ENCODE measurements at regions not wholly inside any gene's neighbourhood (a gene's known extent, or its start where the extent isn't known, plus 50 kb on each side); places are given as distances from the start of the nearest gene placed in this dataset.

DNA sequence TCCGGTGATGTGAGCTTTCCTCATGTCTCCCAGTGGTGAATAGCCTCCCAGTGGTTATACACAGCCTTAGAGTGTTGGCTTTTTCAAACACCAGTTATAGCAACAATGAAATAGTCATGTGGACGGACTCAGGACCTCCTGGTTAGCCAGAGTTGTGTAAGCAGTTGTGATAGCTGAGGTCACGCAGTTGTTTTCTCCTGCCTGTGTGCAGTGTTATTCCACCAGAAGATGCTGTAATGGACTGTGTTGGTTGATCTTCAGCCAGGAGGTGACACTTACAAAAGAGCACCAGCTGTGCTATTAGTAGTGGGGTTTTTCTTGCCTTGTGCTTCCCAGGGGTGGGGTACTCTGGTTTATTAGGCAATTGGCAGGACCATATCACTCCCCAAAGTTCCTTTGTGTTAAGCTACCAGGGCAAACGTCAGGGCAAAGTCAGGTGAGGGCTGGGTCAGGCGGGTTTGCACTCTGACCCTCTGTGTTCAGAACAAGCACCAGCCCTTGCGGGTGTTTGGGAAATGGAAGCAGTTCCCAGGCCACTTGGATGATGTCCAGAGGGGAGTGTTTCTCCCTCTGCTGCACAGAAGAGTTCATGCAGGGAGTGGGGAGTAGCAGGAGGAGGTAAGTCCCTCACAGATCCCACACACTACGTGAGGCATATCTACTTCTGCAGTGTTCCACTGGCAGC is 252.6 kb downstream of the TMEM47 start:
- no peaks in the 10 kb centered on the region for H3K27me3 Mint-ChIP-seq (ENCODE audit: low read depth)
- DNase-seq (ENCODE audit: low spot score) (no peak), ATAC-seq (no peak)
- H3K4me1 Mint-ChIP-seq: no peaks in the 10 kb centered on the region
- H3K9me3 Mint-ChIP-seq: no peaks in the 10 kb centered on the region
- H3K4me3 Mint-ChIP-seq: no peak overlapping the region
- TF ChIP-seq, protein P1, sequence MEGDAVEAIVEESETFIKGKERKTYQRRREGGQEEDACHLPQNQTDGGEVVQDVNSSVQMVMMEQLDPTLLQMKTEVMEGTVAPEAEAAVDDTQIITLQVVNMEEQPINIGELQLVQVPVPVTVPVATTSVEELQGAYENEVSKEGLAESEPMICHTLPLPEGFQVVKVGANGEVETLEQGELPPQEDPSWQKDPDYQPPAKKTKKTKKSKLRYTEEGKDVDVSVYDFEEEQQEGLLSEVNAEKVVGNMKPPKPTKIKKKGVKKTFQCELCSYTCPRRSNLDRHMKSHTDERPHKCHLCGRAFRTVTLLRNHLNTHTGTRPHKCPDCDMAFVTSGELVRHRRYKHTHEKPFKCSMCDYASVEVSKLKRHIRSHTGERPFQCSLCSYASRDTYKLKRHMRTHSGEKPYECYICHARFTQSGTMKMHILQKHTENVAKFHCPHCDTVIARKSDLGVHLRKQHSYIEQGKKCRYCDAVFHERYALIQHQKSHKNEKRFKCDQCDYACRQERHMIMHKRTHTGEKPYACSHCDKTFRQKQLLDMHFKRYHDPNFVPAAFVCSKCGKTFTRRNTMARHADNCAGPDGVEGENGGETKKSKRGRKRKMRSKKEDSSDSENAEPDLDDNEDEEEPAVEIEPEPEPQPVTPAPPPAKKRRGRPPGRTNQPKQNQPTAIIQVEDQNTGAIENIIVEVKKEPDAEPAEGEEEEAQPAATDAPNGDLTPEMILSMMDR (IDR thresholded peaks at IDR 0.05): no peak
- no peak for TF ChIP-seq TP53 (CRISPR knock-in tag; IDR thresholded peaks at IDR 0.05)
- TF ChIP-seq, protein P2, sequence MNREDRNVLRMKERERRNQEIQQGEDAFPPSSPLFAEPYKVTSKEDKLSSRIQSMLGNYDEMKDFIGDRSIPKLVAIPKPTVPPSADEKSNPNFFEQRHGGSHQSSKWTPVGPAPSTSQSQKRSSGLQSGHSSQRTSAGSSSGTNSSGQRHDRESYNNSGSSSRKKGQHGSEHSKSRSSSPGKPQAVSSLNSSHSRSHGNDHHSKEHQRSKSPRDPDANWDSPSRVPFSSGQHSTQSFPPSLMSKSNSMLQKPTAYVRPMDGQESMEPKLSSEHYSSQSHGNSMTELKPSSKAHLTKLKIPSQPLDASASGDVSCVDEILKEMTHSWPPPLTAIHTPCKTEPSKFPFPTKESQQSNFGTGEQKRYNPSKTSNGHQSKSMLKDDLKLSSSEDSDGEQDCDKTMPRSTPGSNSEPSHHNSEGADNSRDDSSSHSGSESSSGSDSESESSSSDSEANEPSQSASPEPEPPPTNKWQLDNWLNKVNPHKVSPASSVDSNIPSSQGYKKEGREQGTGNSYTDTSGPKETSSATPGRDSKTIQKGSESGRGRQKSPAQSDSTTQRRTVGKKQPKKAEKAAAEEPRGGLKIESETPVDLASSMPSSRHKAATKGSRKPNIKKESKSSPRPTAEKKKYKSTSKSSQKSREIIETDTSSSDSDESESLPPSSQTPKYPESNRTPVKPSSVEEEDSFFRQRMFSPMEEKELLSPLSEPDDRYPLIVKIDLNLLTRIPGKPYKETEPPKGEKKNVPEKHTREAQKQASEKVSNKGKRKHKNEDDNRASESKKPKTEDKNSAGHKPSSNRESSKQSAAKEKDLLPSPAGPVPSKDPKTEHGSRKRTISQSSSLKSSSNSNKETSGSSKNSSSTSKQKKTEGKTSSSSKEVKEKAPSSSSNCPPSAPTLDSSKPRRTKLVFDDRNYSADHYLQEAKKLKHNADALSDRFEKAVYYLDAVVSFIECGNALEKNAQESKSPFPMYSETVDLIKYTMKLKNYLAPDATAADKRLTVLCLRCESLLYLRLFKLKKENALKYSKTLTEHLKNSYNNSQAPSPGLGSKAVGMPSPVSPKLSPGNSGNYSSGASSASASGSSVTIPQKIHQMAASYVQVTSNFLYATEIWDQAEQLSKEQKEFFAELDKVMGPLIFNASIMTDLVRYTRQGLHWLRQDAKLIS (CRISPR knock-in tag; IDR thresholded peaks at IDR 0.05; ENCODE audit: borderline replicate concordance): no peak
- TF ChIP-seq GRHL2 (CRISPR knock-in tag; IDR thresholded peaks at IDR 0.05; ENCODE audit: insufficient replicate concordance, severe bottlenecking): no peak
- TF ChIP-seq ELF4 (CRISPR knock-in tag; IDR thresholded peaks at IDR 0.05; ENCODE audit: low read depth): no peak
- no peak for TF ChIP-seq RELA (CRISPR knock-in tag; IDR thresholded peaks at IDR 0.05; ENCODE audit: borderline replicate concordance)
- TF ChIP-seq, protein P3, sequence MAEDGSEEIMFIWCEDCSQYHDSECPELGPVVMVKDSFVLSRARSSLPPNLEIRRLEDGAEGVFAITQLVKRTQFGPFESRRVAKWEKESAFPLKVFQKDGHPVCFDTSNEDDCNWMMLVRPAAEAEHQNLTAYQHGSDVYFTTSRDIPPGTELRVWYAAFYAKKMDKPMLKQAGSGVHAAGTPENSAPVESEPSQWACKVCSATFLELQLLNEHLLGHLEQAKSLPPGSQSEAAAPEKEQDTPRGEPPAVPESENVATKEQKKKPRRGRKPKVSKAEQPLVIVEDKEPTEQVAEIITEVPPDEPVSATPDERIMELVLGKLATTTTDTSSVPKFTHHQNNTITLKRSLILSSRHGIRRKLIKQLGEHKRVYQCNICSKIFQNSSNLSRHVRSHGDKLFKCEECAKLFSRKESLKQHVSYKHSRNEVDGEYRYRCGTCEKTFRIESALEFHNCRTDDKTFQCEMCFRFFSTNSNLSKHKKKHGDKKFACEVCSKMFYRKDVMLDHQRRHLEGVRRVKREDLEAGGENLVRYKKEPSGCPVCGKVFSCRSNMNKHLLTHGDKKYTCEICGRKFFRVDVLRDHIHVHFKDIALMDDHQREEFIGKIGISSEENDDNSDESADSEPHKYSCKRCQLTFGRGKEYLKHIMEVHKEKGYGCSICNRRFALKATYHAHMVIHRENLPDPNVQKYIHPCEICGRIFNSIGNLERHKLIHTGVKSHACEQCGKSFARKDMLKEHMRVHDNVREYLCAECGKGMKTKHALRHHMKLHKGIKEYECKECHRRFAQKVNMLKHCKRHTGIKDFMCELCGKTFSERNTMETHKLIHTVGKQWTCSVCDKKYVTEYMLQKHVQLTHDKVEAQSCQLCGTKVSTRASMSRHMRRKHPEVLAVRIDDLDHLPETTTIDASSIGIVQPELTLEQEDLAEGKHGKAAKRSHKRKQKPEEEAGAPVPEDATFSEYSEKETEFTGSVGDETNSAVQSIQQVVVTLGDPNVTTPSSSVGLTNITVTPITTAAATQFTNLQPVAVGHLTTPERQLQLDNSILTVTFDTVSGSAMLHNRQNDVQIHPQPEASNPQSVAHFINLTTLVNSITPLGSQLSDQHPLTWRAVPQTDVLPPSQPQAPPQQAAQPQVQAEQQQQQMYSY (CRISPR knock-in tag; IDR thresholded peaks at IDR 0.05): no peak
- TF ChIP-seq ZNF138 (CRISPR knock-in tag; conservative IDR thresholded peaks at IDR 0.05): no peak
- no peak for TF ChIP-seq MXD4 (CRISPR knock-in tag; IDR thresholded peaks at IDR 0.05; ENCODE audit: borderline replicate concordance)
- TF ChIP-seq, protein P4, sequence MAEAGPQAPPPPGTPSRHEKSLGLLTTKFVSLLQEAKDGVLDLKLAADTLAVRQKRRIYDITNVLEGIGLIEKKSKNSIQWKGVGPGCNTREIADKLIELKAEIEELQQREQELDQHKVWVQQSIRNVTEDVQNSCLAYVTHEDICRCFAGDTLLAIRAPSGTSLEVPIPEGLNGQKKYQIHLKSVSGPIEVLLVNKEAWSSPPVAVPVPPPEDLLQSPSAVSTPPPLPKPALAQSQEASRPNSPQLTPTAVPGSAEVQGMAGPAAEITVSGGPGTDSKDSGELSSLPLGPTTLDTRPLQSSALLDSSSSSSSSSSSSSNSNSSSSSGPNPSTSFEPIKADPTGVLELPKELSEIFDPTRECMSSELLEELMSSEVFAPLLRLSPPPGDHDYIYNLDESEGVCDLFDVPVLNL (CRISPR knock-in tag; IDR thresholded peaks at IDR 0.05; ENCODE audit: borderline replicate concordance, low read depth): no peak
- no peak for TF ChIP-seq FOXJ3 (CRISPR knock-in tag; IDR thresholded peaks at IDR 0.05; ENCODE audit: borderline replicate concordance)
- TF ChIP-seq, protein P5, sequence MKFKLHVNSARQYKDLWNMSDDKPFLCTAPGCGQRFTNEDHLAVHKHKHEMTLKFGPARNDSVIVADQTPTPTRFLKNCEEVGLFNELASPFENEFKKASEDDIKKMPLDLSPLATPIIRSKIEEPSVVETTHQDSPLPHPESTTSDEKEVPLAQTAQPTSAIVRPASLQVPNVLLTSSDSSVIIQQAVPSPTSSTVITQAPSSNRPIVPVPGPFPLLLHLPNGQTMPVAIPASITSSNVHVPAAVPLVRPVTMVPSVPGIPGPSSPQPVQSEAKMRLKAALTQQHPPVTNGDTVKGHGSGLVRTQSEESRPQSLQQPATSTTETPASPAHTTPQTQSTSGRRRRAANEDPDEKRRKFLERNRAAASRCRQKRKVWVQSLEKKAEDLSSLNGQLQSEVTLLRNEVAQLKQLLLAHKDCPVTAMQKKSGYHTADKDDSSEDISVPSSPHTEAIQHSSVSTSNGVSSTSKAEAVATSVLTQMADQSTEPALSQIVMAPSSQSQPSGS (CRISPR knock-in tag; IDR thresholded peaks at IDR 0.05; ENCODE audit: borderline replicate concordance, low read depth): no peak
- TF ChIP-seq, protein P6, sequence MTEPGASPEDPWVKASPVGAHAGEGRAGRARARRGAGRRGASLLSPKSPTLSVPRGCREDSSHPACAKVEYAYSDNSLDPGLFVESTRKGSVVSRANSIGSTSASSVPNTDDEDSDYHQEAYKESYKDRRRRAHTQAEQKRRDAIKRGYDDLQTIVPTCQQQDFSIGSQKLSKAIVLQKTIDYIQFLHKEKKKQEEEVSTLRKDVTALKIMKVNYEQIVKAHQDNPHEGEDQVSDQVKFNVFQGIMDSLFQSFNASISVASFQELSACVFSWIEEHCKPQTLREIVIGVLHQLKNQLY (CRISPR knock-in tag; IDR thresholded peaks at IDR 0.05): no peak
- TF ChIP-seq ETV6 (CRISPR knock-in tag; IDR thresholded peaks at IDR 0.05): no peak
- TF ChIP-seq ZNF121 (CRISPR knock-in tag; IDR thresholded peaks at IDR 0.05): no peak
- TF ChIP-seq NFE2L1 (CRISPR knock-in tag; IDR thresholded peaks at IDR 0.05): no peak
- no peak for TF ChIP-seq SP1 (CRISPR knock-in tag; conservative IDR thresholded peaks at IDR 0.05)
- TF ChIP-seq JUN (CRISPR knock-in tag; IDR thresholded peaks at IDR 0.05): no peak
- TF ChIP-seq, protein P7, sequence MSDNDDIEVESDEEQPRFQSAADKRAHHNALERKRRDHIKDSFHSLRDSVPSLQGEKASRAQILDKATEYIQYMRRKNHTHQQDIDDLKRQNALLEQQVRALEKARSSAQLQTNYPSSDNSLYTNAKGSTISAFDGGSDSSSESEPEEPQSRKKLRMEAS (CRISPR knock-in tag; IDR thresholded peaks at IDR 0.05): no peak
- no peak for TF ChIP-seq KAT7 (CRISPR knock-in tag; IDR thresholded peaks at IDR 0.05; ENCODE audit: borderline replicate concordance)
- H3K27ac Mint-ChIP-seq: no peak overlapping the region
- POLR2A ChIA-PET: no interaction called here
- CTCF ChIA-PET: no interaction called here
- no peaks in the 10 kb centered on the region for H3K36me3 Mint-ChIP-seq

All from WTC11 (cell line).